ENCODE measurements at regions not wholly inside any gene's neighbourhood (a gene's known extent, or its start where the extent isn't known, plus 50 kb on each side); places are given as distances from the start of the nearest gene placed in this dataset.

GRCh38 chr12:111284709-111285108 is 84.2 kb downstream of the PHETA1 start:
- peaks cover 0 to 13% of the 10 kb centered on the region in 2 donors for H3K9me3 ChIP-seq
- DNase-seq: no peak
- no peak overlapping the region for H3K27ac ChIP-seq
- intact Hi-C loops (cut with DNase I): no loop called here
- H3K4me1 ChIP-seq: no peaks in the 10 kb centered on the region
- H3K36me3 ChIP-seq: no peaks in the 10 kb centered on the region
- no peak for TF ChIP-seq CTCF (IDR thresholded peaks at IDR 0.05)
- no peak overlapping the region for H3K4me3 ChIP-seq
- H3K27me3 ChIP-seq: peaks cover 0 to 8% of the 10 kb centered on the region in 2 donors
- no peak for ATAC-seq

GRCh38 chr12:111283966-111284365 is 84.9 kb downstream of the PHETA1 start:
- peaks cover 0 to 13% of the 10 kb centered on the region in 2 donors for H3K9me3 ChIP-seq
- TF ChIP-seq CTCF (IDR thresholded peaks at IDR 0.05): no peak
- ATAC-seq: no peak

GRCh38 chr12:111283521-111283920 is 85.4 kb downstream of the PHETA1 start:
- peaks cover 0 to 20% of the 10 kb centered on the region in 2 donors for H3K27me3 ChIP-seq
- no peak for ATAC-seq
- no peak for TF ChIP-seq CTCF (IDR thresholded peaks at IDR 0.05)
- no peak for DNase-seq
- H3K4me3 ChIP-seq: no peak overlapping the region
- H3K4me1 ChIP-seq: no peaks in the 10 kb centered on the region
- intact Hi-C loops (cut with DNase I): no loop called here
- H3K27ac ChIP-seq: no peak overlapping the region
- peaks cover 0 to 13% of the 10 kb centered on the region in 2 donors for H3K9me3 ChIP-seq
- no peaks in the 10 kb centered on the region for H3K36me3 ChIP-seq

More at GRCh38 chr12:111283966-111284365, 84.9 kb downstream of the PHETA1 start:
- intact Hi-C loops (cut with DNase I): no loop called here
- Histone ChIP-seq H3K36me3 (no peaks in the 10 kb centered on the region), H3K4me3 (no peak overlapping the region), H3K27ac (no peak overlapping the region), H3K4me1 (no peaks in the 10 kb centered on the region), H3K27me3 (peaks cover 0 to 16% of the 10 kb centered on the region in 2 donors)
- DNase-seq: no peak

- no peak for TF ChIP-seq CTCF (IDR thresholded peaks at IDR 0.05)
- Histone ChIP-seq H3K9me3 (peaks cover 0 to 13% of the 10 kb centered on the region in 2 donors), H3K27me3 (peaks cover 0 to 56% of the 10 kb centered on the region in 2 donors), H3K36me3 (no peaks in the 10 kb centered on the region), H3K27ac (no peak overlapping the region), H3K4me3 (no peak overlapping the region), H3K4me1 (no peaks in the 10 kb centered on the region)
- intact Hi-C loops (cut with DNase I): loop anchor here in 1 of 2 donors (10.0 kb wide), 1 partner anchor 253 kb away; no protein-coding TSS in a partner anchor
- DNase-seq: no peak
- ATAC-seq: no peak
Measured at GRCh38 chr12:111277570-111277969, 91.3 kb downstream of the PHETA1 start.

- ATAC-seq: no peak
- Histone ChIP-seq H3K9me3 (peaks cover 0 to 9% of the 10 kb centered on the region in 2 donors), H3K27me3 (peaks cover 0 to 61% of the 10 kb centered on the region in 2 donors), H3K36me3 (no peaks in the 10 kb centered on the region), H3K27ac (no peak overlapping the region), H3K4me1 (no peaks in the 10 kb centered on the region), H3K4me3 (no peak overlapping the region)
- intact Hi-C loops (cut with DNase I): loop anchor here in 1 of 2 donors (10.0 kb wide), 1 partner anchor 251 kb away; no protein-coding TSS in a partner anchor
- DNase-seq: no peak
- no peak for TF ChIP-seq CTCF (IDR thresholded peaks at IDR 0.05)
Measured at GRCh38 chr12:111276146-111276545, 92.7 kb downstream of the PHETA1 start.
